H1 (cell line): ENCODE measurements at regions not wholly inside any gene's neighbourhood (a gene's known extent, or its start where the extent isn't known, plus 50 kb on each side); places are given as distances from the start of the nearest gene placed in this dataset.

ENCODE experiments used
- ATF3 ChIP-seq: IDR thresholded peaks from 2 replicates; pipeline ENCODE4 v1.6.1; 2011; ENCODE audit warnings: low read depth, mild to moderate bottlenecking, low read length; ENCODE audit not compliant: insufficient read depth
- CHD1 ChIP-seq: IDR thresholded peaks from 2 replicates; pipeline ENCODE4 v1.6.1; 2012; ENCODE audit warnings: low read depth, low read length, improper control_type of control experiment
- CHD7 ChIP-seq: fragments of 300-600 bp; sonication (generic); IDR thresholded peaks from 2 replicates; pipeline ENCODE4 v1.7.1; 2012; ENCODE audit warnings: low read length, moderate library complexity, mild to moderate bottlenecking, inconsistent platforms; ENCODE audit not compliant: insufficient replicate concordance
- EZH2 ChIP-seq: fragments of 200-600 bp; sonication (generic); IDR thresholded peaks from 2 replicates; pipeline ENCODE4 v1.7.1; 2012; ENCODE audit warnings: low read depth, mild to moderate bottlenecking, moderate library complexity, low read length, inconsistent platforms; ENCODE audit not compliant: severe bottlenecking
- MAX ChIP-seq: IDR thresholded peaks from 2 replicates; pipeline ENCODE4 v1.6.1; 2012; ENCODE audit warnings: inconsistent platforms
- NRF1 ChIP-seq: IDR thresholded peaks from 2 replicates; pipeline ENCODE4 v1.6.1; 2011; ENCODE audit warnings: mild to moderate bottlenecking, low read depth, low read length, improper control_type of control experiment
- POLR2A ChIP-seq, 2 experiments: IDR thresholded peaks; 1 replicate in 1 of 2; 2 replicates in 1 of 2; pipeline ENCODE4 v1.6.1; 2011; ENCODE audit warnings: low read depth in 2 of 2, low read length in 2 of 2, mild to moderate bottlenecking in 2 of 2; ENCODE audit errors: control extremely low read depth in 1 of 2
- POLR2AphosphoS5 ChIP-seq: IDR thresholded peaks from 2 replicates; pipeline ENCODE4 v1.6.1; 2011; ENCODE audit warnings: low read depth, low read length
- RBBP5 ChIP-seq: IDR thresholded peaks from 2 replicates; pipeline ENCODE4 v1.7.1; 2012; ENCODE audit warnings: low read depth, mild to moderate bottlenecking, inconsistent platforms, low read length, moderate library complexity, borderline replicate concordance
- SP1 ChIP-seq: IDR thresholded peaks from 2 replicates; pipeline ENCODE4 v1.6.1; 2011; ENCODE audit warnings: low read depth, low read length
- TCF12 ChIP-seq: IDR thresholded peaks from 2 replicates; pipeline ENCODE4 v1.6.1; 2011; ENCODE audit warnings: low read depth, mild to moderate bottlenecking, low read length

- TF ChIP-seq SP1, result no peak
- no peak for TF ChIP-seq NRF1
- TF ChIP-seq MAX, result no peak
- no peak for TF ChIP-seq EZH2
- no peak for TF ChIP-seq POLR2A (IDR thresholded peaks at IDR 0.05; ENCODE audit: control extremely low read depth in 1 of 2, low read depth in 2 of 2, low read length in 2 of 2)
- no peak for TF ChIP-seq CHD7
- TF ChIP-seq POLR2AphosphoS5, result no peak
- TF ChIP-seq TCF12, result no peak
- no peak for TF ChIP-seq ATF3
- TF ChIP-seq CHD1, result no peak
- no peak for TF ChIP-seq RBBP5
Measured at GRCh38 chr12:88642675-88643431, 62.6 kb upstream of the KITLG start (continued).
